ENCODE measurements at regions not wholly inside any gene's neighbourhood (a gene's known extent, or its start where the extent isn't known, plus 50 kb on each side); places are given as distances from the start of the nearest gene placed in this dataset.

DNA sequence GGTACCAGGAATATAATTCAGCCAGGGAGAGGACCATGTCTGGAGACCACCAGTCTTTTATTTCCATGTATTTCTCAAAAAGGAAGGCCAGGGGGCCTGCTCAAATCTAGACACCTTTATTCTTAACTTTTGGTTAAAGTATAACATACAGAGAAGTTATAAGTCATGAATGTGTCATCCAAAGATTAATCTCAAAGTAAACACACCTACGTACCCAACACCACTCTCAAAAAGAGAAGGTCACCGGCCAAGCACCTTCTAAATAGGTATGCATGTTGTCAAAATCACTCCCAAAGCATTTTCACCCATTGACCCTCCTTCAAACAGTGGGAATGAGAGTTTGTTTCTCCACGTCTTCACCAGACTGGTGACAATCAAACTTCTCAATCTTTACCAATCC is 60.0 kb upstream of the FZD10 start:
- no peak for DNase-seq (ENCODE audit: low spot score)

DNA sequence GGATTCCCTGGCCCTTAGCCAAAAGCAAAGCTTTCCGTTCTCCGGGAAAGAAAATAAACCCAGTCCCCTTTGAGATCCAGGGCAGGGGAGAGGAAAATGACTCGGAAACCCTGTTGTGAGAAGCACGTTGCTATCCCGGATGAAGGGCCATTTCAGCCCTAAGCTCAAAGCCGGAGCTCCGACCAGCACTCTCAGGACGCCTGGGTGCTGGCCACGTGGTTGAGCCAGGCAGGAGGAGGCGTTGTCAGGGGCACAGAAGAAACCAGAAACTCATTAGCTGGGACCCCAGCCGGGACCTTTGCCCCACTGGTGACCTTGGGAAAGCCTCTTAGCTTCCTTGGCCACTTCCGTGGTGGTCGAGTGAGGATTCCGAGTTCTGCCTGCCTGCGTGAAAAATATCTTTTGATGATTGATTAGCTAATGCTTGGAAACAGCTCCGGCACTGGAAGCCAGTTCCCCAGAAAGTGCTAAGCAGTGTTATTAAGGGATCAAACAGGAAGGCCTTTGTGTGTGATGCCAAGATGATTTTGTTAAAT is 57.6 kb upstream of the FZD10 start:
- DNase-seq (ENCODE audit: low spot score): no peak

DNA sequence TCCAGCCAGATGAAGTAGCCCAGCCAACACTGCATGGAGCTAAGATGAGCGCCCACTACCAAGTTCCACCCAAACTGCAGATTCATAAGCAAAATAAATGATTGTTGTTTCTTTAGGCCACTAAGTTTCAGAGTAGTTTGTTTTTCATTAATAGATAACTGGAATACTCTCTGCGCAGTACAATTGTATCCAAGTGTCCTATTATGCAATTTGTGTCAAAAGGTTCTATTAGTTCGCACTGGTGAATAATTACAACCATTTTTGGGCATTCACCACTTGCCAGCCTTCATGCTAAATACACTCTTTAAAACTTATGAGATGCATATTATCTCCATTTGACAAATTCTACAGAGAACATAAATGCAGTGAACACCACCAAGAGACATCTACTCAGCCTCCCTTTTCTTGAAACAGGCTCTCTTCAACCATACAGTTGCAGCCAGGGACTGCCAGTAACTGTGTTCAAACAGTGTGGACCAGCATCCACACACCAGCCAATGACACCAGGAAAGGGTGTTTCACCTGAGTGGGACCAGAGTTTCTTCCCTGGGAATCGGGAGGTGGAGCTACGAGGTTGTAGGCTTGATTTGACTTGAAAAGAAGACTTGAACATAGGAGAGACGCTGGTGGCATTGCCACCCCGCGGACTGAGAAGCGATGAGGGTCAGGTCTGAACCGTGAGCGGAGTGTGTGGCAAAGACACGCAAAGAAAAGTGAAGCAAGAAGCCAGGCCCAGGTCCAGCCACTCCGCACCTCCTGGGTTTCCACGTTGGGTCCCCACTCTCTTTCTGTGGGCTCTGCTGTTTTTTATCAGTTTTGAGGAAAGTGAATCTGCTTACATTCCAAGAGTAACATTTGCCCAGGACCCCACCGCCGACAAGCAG is 53.0 kb upstream of the FZD10 start:
- no peak for DNase-seq (ENCODE audit: low spot score)

DNA sequence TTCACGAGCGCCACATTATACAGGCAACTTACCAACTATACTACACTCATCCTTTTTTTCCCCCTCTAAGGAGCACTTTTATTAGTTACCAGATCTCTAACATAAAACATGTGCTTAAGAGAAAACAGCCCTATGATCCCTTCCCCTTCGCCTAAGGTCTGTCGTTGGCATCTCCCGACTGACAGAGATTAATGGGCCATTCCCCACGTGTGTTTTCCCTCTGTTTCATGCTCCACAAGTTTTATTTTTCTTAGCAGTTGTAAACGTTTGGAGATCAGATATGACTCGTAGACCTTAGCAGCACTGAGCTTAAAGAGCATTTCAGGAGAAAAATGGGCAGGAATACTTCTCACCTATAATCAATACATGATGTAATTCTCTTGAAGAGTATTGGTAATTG is 51.4 kb upstream of the FZD10 start:
- no peak for DNase-seq (ENCODE audit: low spot score)

DNA sequence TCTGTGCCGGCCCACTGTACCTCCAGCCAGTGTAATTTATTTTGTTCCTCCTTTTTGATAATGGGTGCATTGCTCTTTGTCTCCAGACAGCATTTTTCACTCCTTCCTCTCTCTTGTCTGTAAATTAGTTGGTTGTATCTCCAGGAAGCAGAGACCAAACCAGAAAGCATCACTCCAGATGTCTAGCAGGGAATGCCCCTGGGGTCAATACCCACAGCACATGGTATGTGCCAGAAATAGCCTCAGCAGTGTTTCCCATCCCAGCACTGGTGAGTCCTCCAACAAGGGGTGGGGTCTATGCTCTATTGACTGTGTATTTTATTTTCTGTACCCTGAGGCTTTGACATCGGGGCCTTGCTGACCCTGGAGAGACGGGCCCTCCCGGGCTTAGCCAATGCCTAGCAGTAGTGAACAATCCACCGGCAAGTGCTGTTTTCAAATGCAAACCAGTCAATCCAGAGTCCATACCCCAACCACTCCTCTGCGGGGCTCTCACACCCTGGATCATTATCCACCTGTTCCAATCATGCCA is 50.2 kb upstream of the FZD10 start:
- no peak for DNase-seq (ENCODE audit: low spot score)
